H9 (cell line): ENCODE measurements at regions not wholly inside any gene's neighbourhood (a gene's known extent, or its start where the extent isn't known, plus 50 kb on each side); places are given as distances from the start of the nearest gene placed in this dataset.

Experiments used
- DNase-seq: peaks from one replicate; pipeline ENCODE4 v3.0.0-alpha.2; 2017
- H2AFZ ChIP-seq: one replicate; pipeline ENCODE4 v1.6.1; 2013; ENCODE audit warnings: mild to moderate bottlenecking, low read length, control low read depth, moderate library complexity
- H2AK5ac ChIP-seq: 2 replicates; pipeline ENCODE4 v1.6.1; 2013; ENCODE audit warnings: low read length, control low read depth, mixed read lengths; ENCODE audit not compliant: insufficient read length
- H2BK120ac ChIP-seq: one replicate; pipeline ENCODE4 v1.6.1; 2013; ENCODE audit warnings: low read depth, mild to moderate bottlenecking, low read length, control low read depth, inconsistent platforms; ENCODE audit not compliant: poor library complexity, severe bottlenecking
- H2BK12ac ChIP-seq: 2 replicates; pipeline ENCODE4 v1.6.1; 2013; ENCODE audit warnings: low read length, control low read depth, mixed read lengths, low read depth; ENCODE audit not compliant: insufficient read length
- H2BK15ac ChIP-seq: 2 replicates; pipeline ENCODE4 v1.6.1; 2013; ENCODE audit warnings: low read depth, low read length, control low read depth
- H2BK20ac ChIP-seq: one replicate; pipeline ENCODE4 v1.6.1; 2013; ENCODE audit warnings: low read depth, mild to moderate bottlenecking, low read length, control low read depth, inconsistent platforms; ENCODE audit not compliant: poor library complexity, severe bottlenecking
- H2BK5ac ChIP-seq: 2 replicates; pipeline ENCODE4 v1.6.1; 2013; ENCODE audit warnings: low read length, control low read depth, mixed read lengths; ENCODE audit not compliant: insufficient read length
- H3K14ac ChIP-seq: 2 replicates; pipeline ENCODE4 v1.6.1; 2013; ENCODE audit warnings: low read length, control low read depth; ENCODE audit not compliant: insufficient read depth
- H3K18ac ChIP-seq: 2 replicates; pipeline ENCODE4 v1.6.1; 2013; ENCODE audit warnings: low read depth, mild to moderate bottlenecking, mixed read lengths, low read length, control low read depth; ENCODE audit not compliant: insufficient read length
- H3K23ac ChIP-seq: 2 replicates; pipeline ENCODE4 v1.6.1; 2013; ENCODE audit warnings: low read length, control low read depth, mixed read lengths, low read depth; ENCODE audit not compliant: insufficient read length
- H3K23me2 ChIP-seq: 2 replicates; pipeline ENCODE4 v1.6.1; 2013; ENCODE audit warnings: low read depth, mild to moderate bottlenecking, mixed read lengths, low read length, control low read depth; ENCODE audit not compliant: insufficient read length, poor library complexity, severe bottlenecking
- H3K27ac ChIP-seq: 2 replicates; pipeline ENCODE4 v1.5.1; 2013; ENCODE audit warnings: low read length, control low read depth, mixed read lengths, low read depth; ENCODE audit not compliant: insufficient read length
- H3K27me3 ChIP-seq: 2 replicates; pipeline ENCODE4 v1.6.1; 2013; ENCODE audit warnings: low read length, control low read depth, inconsistent platforms; ENCODE audit not compliant: insufficient read depth
- H3K4ac ChIP-seq: 2 replicates; pipeline ENCODE4 v1.6.1; 2013; ENCODE audit warnings: low read depth, mild to moderate bottlenecking, control low read depth, inconsistent platforms, low read length, moderate library complexity
- H3K4me1 ChIP-seq: 2 replicates; pipeline ENCODE4 v1.6.1; 2013; ENCODE audit warnings: low read length, control low read depth, inconsistent platforms; ENCODE audit not compliant: insufficient read depth
- H3K4me2 ChIP-seq: 2 replicates; pipeline ENCODE4 v1.6.1; 2013; ENCODE audit warnings: low read length, control low read depth, mixed read lengths; ENCODE audit not compliant: insufficient read length, insufficient read depth
- H3K56ac ChIP-seq: 2 replicates; pipeline ENCODE4 v1.6.1; 2013; ENCODE audit warnings: low read depth, mild to moderate bottlenecking, mixed read lengths, low read length, control low read depth; ENCODE audit not compliant: insufficient read length
- H3K79me1 ChIP-seq: 2 replicates; pipeline ENCODE4 v1.6.1; 2013; ENCODE audit warnings: low read depth, mild to moderate bottlenecking, moderate library complexity, low read length, control low read depth, inconsistent platforms; ENCODE audit not compliant: insufficient read depth, poor library complexity, severe bottlenecking
- H3K79me2 ChIP-seq: 2 replicates; pipeline ENCODE4 v1.6.1; 2013; ENCODE audit warnings: low read length, control low read depth, inconsistent platforms; ENCODE audit not compliant: insufficient read depth
- H3K9ac ChIP-seq: 2 replicates; pipeline ENCODE4 v1.6.1; 2013; ENCODE audit warnings: low read length, control low read depth, mixed read lengths; ENCODE audit not compliant: insufficient read length; ENCODE audit errors: extremely low read depth
- H3K9me3 ChIP-seq: one replicate; pipeline ENCODE4 v1.6.1; 2013; ENCODE audit warnings: low read depth, low read length, inconsistent platforms; ENCODE audit not compliant: control insufficient read depth
- H3T11ph ChIP-seq: one replicate; pipeline ENCODE4 v1.6.1; 2013; ENCODE audit warnings: mild to moderate bottlenecking, low read length, control low read depth, inconsistent platforms
- H4K20me1 ChIP-seq: one replicate; pipeline ENCODE4 v1.6.1; 2013; ENCODE audit not compliant: control insufficient read depth, insufficient read length, insufficient read depth
- H4K5ac ChIP-seq: 2 replicates; pipeline ENCODE4 v1.6.1; 2013; ENCODE audit warnings: low read depth, mild to moderate bottlenecking, mixed read lengths, low read length, control low read depth; ENCODE audit not compliant: insufficient read length
- H4K8ac ChIP-seq: replicated peaks from 2 replicates; pipeline ENCODE4 v1.6.1; 2013; ENCODE audit warnings: low read length, control low read depth, mixed read lengths, low read depth; ENCODE audit not compliant: insufficient read length
- H4K91ac ChIP-seq: 2 replicates; pipeline ENCODE4 v1.6.1; 2013; ENCODE audit warnings: low read depth, mild to moderate bottlenecking, moderate library complexity, mixed read lengths, low read length, control low read depth; ENCODE audit not compliant: insufficient read length
- H3K27ac Mint-ChIP-seq, 3 experiments: 2 replicates in 2 of 3; 3 replicates in 1 of 3; pipeline ENCODE4 v1.8.0; 2020 to 2021; ENCODE audit warnings: mixed read lengths in 3 of 3, mild to moderate bottlenecking in 1 of 3, moderate library complexity in 1 of 3
- H3K27me3 Mint-ChIP-seq: 2 replicates; pipeline ENCODE4 v1.8.0; 2021; ENCODE audit warnings: low read depth, mild to moderate bottlenecking, moderate library complexity, mixed read lengths
- H3K36me3 Mint-ChIP-seq, 3 experiments: 2 replicates in 2 of 3; 3 replicates in 1 of 3; pipeline ENCODE4 v1.8.0; 2020 to 2021; ENCODE audit warnings: low read depth in 3 of 3, mixed read lengths in 3 of 3; ENCODE audit not compliant: insufficient read depth in 1 of 3
- H3K4me1 Mint-ChIP-seq, 2 experiments: 2 replicates each; pipeline ENCODE4 v1.8.0; 2020; ENCODE audit warnings: mixed read lengths in 2 of 2
- H3K4me3 Mint-ChIP-seq, 2 experiments: 2 replicates in 1 of 2; 3 replicates in 1 of 2; pipeline ENCODE4 v1.8.0; 2020 to 2021; ENCODE audit warnings: mild to moderate bottlenecking in 2 of 2, mixed read lengths in 2 of 2, moderate library complexity in 1 of 2
- H3K9me3 Mint-ChIP-seq, 2 experiments: 2 replicates in 1 of 2; 3 replicates in 1 of 2; pipeline ENCODE4 v1.8.0; 2020; ENCODE audit warnings: mild to moderate bottlenecking in 2 of 2, mixed read lengths in 2 of 2, moderate library complexity in 1 of 2
- CTCF ChIP-seq: fragments of 200-600 bp; sonication (generic); conservative IDR thresholded peaks from 3 replicates; pipeline ENCODE4 v1.8.0; 2021; ENCODE audit warnings: antibody characterized with exemption, mild to moderate bottlenecking
- WGBS: extraction: QIAGEN DNeasy Blood & Tissue Kit; methylation state at CpG from one replicate; pipeline ENCODE4 v1.1.7; 2013; ENCODE audit warnings: missing lambda C conversion rate, low lambda C conversion rate, mixed read lengths; ENCODE audit not compliant: insufficient read length; ENCODE audit errors: extremely low coverage; 5-methylcytosine and 5-hydroxymethylcytosine counted together

- H2BK5ac ChIP-seq: no peak overlapping the region
- Mint-ChIP-seq H3K4me3 (no peak overlapping the region), H3K36me3 (no peaks in the 10 kb centered on the region), H3K27me3 (no peaks in the 10 kb centered on the region), H3K4me1 (peaks cover 19 to 32% of the 10 kb centered on the region in 2 experiments), H3K27ac (no peak overlapping the region), H3K9me3 (no peaks in the 10 kb centered on the region)
- H2AK5ac ChIP-seq: no peak overlapping the region
- H3K18ac ChIP-seq: no peak overlapping the region
- no peak overlapping the region for H3K4me2 ChIP-seq
- H3K79me1 ChIP-seq: no peaks in the 10 kb centered on the region
- no peak for TF ChIP-seq CTCF
- H3K56ac ChIP-seq: no peak overlapping the region
- no peak for DNase-seq
- H3K14ac ChIP-seq: no peak overlapping the region
- no peak overlapping the region for H2BK12ac ChIP-seq
- no peak overlapping the region for H2BK120ac ChIP-seq
- no peaks in the 10 kb centered on the region for H3K79me2 ChIP-seq
- H4K20me1 ChIP-seq: no peaks in the 10 kb centered on the region
- no peak overlapping the region for H3K9ac ChIP-seq
- H3T11ph ChIP-seq: no peak overlapping the region
- no peaks in the 10 kb centered on the region for H3K9me3 ChIP-seq
- H4K91ac ChIP-seq: no peak overlapping the region
- no peak overlapping the region for H3K27ac ChIP-seq
- peaks cover 11% of the 10 kb centered on the region; the same call in 1 of the 2 replicates for H3K4me1 ChIP-seq
- H3K4ac ChIP-seq: no peak overlapping the region
- H2AFZ ChIP-seq: no peak overlapping the region
- H2BK20ac ChIP-seq: no peak overlapping the region
- no peaks in the 10 kb centered on the region for H3K27me3 ChIP-seq
- H2BK15ac ChIP-seq: no peak overlapping the region
- no peaks in the 10 kb centered on the region for H3K23me2 ChIP-seq
- WGBS: no CpG with 5 or more reads among the region's 3 CpGs
- H4K5ac ChIP-seq: no peak overlapping the region
- no peak overlapping the region for H4K8ac ChIP-seq
- H3K23ac ChIP-seq: no peak overlapping the region
Observed at GRCh38 chr18:65946777-65947176, 196.0 kb downstream of the CDH7 start.
